ENCODE measurements at regions not wholly inside any gene's neighbourhood (a gene's known extent, or its start where the extent isn't known, plus 50 kb on each side); places are given as distances from the start of the nearest gene placed in this dataset.

DNA sequence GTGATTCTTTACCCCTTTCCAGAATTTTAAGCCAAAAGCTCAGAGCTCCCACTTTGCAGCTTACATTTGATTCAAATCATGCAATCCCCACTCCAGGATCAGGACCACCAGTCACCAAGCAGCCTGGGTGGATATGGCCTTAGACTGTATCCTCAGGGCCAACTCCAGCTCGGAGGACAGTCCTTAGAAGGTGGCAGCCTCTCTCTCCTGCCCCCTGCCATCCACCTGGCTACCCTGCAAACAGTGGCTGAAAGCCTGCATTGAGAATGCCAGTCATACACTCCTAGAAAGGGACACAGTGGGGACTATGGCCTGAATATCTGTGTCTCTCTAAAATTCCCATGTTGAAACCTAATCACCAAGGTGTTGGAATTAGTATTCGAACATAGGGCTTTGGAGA lies 50.0 kb upstream of the KCNMA1 start:
- TF ChIP-seq, protein P1, sequence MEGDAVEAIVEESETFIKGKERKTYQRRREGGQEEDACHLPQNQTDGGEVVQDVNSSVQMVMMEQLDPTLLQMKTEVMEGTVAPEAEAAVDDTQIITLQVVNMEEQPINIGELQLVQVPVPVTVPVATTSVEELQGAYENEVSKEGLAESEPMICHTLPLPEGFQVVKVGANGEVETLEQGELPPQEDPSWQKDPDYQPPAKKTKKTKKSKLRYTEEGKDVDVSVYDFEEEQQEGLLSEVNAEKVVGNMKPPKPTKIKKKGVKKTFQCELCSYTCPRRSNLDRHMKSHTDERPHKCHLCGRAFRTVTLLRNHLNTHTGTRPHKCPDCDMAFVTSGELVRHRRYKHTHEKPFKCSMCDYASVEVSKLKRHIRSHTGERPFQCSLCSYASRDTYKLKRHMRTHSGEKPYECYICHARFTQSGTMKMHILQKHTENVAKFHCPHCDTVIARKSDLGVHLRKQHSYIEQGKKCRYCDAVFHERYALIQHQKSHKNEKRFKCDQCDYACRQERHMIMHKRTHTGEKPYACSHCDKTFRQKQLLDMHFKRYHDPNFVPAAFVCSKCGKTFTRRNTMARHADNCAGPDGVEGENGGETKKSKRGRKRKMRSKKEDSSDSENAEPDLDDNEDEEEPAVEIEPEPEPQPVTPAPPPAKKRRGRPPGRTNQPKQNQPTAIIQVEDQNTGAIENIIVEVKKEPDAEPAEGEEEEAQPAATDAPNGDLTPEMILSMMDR (IDR thresholded peaks at IDR 0.05) = no peak
